K562 (cell line): ENCODE measurements at regions not wholly inside any gene's neighbourhood (a gene's known extent, or its start where the extent isn't known, plus 50 kb on each side); places are given as distances from the start of the nearest gene placed in this dataset.
A peak's percentile ranks its signal among the peaks of the same experiment; 100 is the strongest.

Source experiments
- ATAC-seq: fragments of 200-7000 bp; cut with Tn5 transposase; 3 replicates; pipeline ENCODE4 v1.9.1; 2020; ENCODE audit warnings: moderate library complexity
- BruUV-seq: library from RNA; stranded (reverse); fragments of 400-500 nt; replicated peaks from 2 replicates; lab custom pipeline; 2021; lab: Mats Ljungman, UMichigan
- CTCF ChIA-PET: fragments of 300-600 bp; formaldehyde crosslinking; extraction: SDS; loops from one replicate; lab custom pipeline; 2021; ENCODE audit warnings: low intra/inter-chr PET ratio; lab: Yijun Ruan, JAX
- POLR2A ChIA-PET: fragments of 300-600, 350-650 bp; sonication (Branson Sonifier 250); formaldehyde crosslinking; extraction: SDS; loops from one replicate; lab custom pipeline; 2021; ENCODE audit warnings: antibody characterized with exemption, inconsistent platforms; lab: Yijun Ruan, JAX
- DNase-seq, 4 experiments: peaks; one replicate each; pipeline versions ENCODE4 v3.0.0 to v3.0.0-alpha.2; 2011 to 2018; ENCODE audit warnings: low spot score in 3 of 4, mixed read lengths in 3 of 4; ENCODE audit errors: extremely low read depth in 1 of 4
- FAIRE-seq: peaks from 2 replicates; lab custom pipeline; 2011; peaks lifted over from hg19 to GRCh38; lab: Jason Lieb, UNC
- H2AFZ ChIP-seq: 2 replicates; pipeline ENCODE4 v1.6.0; 2011; ENCODE audit warnings: low read depth, low read length, control low read depth, inconsistent platforms
- H3K27ac ChIP-seq: fragments of 200-600 bp; 3 replicates; pipeline ENCODE4 v1.8.0; 2011; ENCODE audit warnings: low read depth, mild to moderate bottlenecking, control low read depth, inconsistent platforms, low read length, moderate library complexity, mixed read lengths; ENCODE audit errors: extremely low read depth
- H3K27me3 ChIP-seq, 2 experiments: fragments of 300-600 bp in 1 of 2; 2 replicates in 1 of 2; 3 replicates in 1 of 2; pipeline versions ENCODE4 v1.6.0 to v1.8.0; 2011; ENCODE audit warnings: inconsistent platforms in 2 of 2, low read length in 2 of 2, mild to moderate bottlenecking in 1 of 2, mixed read lengths in 1 of 2, moderate library complexity in 1 of 2; ENCODE audit not compliant: control insufficient read depth in 2 of 2, insufficient read depth in 2 of 2
- H3K36me3 ChIP-seq: fragments of 300-600 bp; 3 replicates; pipeline ENCODE4 v1.8.0; 2011; ENCODE audit warnings: mild to moderate bottlenecking, low read length, inconsistent platforms; ENCODE audit not compliant: control insufficient read depth, insufficient read depth
- H3K4me1 ChIP-seq, 2 experiments: fragments of 200-600 bp in 1 of 2; replicated peaks in 1 of 2; 2 replicates in 1 of 2; 3 replicates in 1 of 2; pipeline versions ENCODE4 v1.5.1 to v1.8.0; 2011; ENCODE audit warnings: inconsistent platforms in 2 of 2, low read length in 2 of 2, mild to moderate bottlenecking in 1 of 2, mixed read lengths in 1 of 2, moderate library complexity in 1 of 2; ENCODE audit not compliant: control insufficient read depth in 2 of 2, insufficient read depth in 2 of 2
- H3K4me2 ChIP-seq: 2 replicates; pipeline ENCODE4 v1.6.1; 2011; ENCODE audit warnings: low read length, control low read depth, inconsistent platforms, mixed read lengths; ENCODE audit not compliant: insufficient read depth
- H3K4me3 ChIP-seq: fragments of 200-600 bp; sonication (generic), shearing (Covaris generic); 2 replicates; pipeline ENCODE4 v1.5.1; 2016; ENCODE audit warnings: control low read depth, inconsistent platforms
- H3K79me2 ChIP-seq: fragments of 200-600 bp; 3 replicates; pipeline ENCODE4 v1.8.0; 2011; ENCODE audit warnings: low read length, inconsistent platforms; ENCODE audit not compliant: control insufficient read depth, insufficient read depth
- H3K9ac ChIP-seq, 2 experiments: 2 replicates each; pipeline versions ENCODE4 v1.6.0 to v1.6.1; 2011; ENCODE audit warnings: low read depth in 2 of 2, low read length in 2 of 2, control low read depth in 1 of 2, inconsistent platforms in 1 of 2, mild to moderate bottlenecking in 1 of 2, mixed read lengths in 1 of 2; ENCODE audit not compliant: insufficient read depth in 1 of 2
- H3K9me1 ChIP-seq: one replicate; pipeline ENCODE4 v1.6.0; 2011; ENCODE audit warnings: inconsistent platforms, mild to moderate bottlenecking, low read length, moderate library complexity; ENCODE audit not compliant: control insufficient read depth, insufficient read depth
- H3K9me3 ChIP-seq: replicated peaks from 2 replicates; pipeline ENCODE4 v1.5.1; 2011; ENCODE audit warnings: low read depth, low read length, inconsistent platforms; ENCODE audit not compliant: control insufficient read depth, insufficient read depth
- H4K20me1 ChIP-seq: replicated peaks from 2 replicates; pipeline ENCODE4 v1.6.1; 2011; ENCODE audit warnings: low read length, inconsistent platforms, mixed read lengths; ENCODE audit not compliant: control insufficient read depth, insufficient read depth
- BRF1 ChIP-seq: IDR thresholded peaks from 3 replicates; pipeline ENCODE4 v1.6.1; 2011; ENCODE audit warnings: borderline replicate concordance, mild to moderate bottlenecking; ENCODE audit not compliant: insufficient read length; ENCODE audit errors: extremely low read depth
- CBX3 ChIP-seq, 2 experiments: IDR thresholded peaks; 1 replicate in 1 of 2; 2 replicates in 1 of 2; pipeline ENCODE4 v1.6.1; 2012; ENCODE audit warnings: inconsistent platforms in 2 of 2, low read length in 2 of 2, borderline replicate concordance in 1 of 2, control low read depth in 1 of 2
- KAT8 ChIP-seq: fragments of 450-650 bp; IDR thresholded peaks from 2 replicates; pipeline ENCODE4 v1.6.1; 2016; ENCODE audit warnings: low read depth, mild to moderate bottlenecking
- MAFG ChIP-seq: fragments of 450-650 bp; conservative IDR thresholded peaks from 2 replicates; pipeline ENCODE4 v1.6.1; 2016; ENCODE audit warnings: missing genetic modification characterization, missing compliant biosample characterization
- RAD21 ChIP-seq, 2 experiments: fragments of 250-450 bp in 1 of 2; fragments of 450-650 bp in 1 of 2; sonication (Bioruptor Pico) in 1 of 2; formaldehyde crosslinking in 1 of 2; IDR thresholded peaks in 1 of 2; conservative IDR thresholded peaks in 1 of 2; 2 replicates each; pipeline versions ENCODE4 v1.4.0 to v1.8.0; 2020 to 2022; ENCODE audit warnings: mild to moderate bottlenecking in 2 of 2, moderate library complexity in 1 of 2
- WGBS: fragments of 100-300 bp; shearing (Covaris generic); methylation state at CpG from one replicate; pipeline ENCODE4 v1.1.6; 2016; ENCODE audit warnings: low coverage, mixed read lengths; ENCODE audit not compliant: insufficient coverage; ENCODE audit errors: missing lambda C conversion rate; 5-methylcytosine and 5-hydroxymethylcytosine counted together
- in situ Hi-C: fragments of 300-500 bp; cut with MboI; formaldehyde crosslinking; loops from 4 replicates; pipeline ENCODE4 v1.15.0; 2018; ENCODE audit warnings: inconsistent platforms, mixed read lengths
- intact Hi-C: fragments of 100-400 bp; cut with micrococcal nuclease; formaldehyde crosslinking; loops from 2 replicates; pipeline ENCODE4 v1.14.2; 2022
- TF ChIP-seq, protein P1 (sequence below), 3 experiments: IDR thresholded peaks in 2 of 3; conservative IDR thresholded peaks in 1 of 3; 2 replicates each; pipeline ENCODE4 v1.5.1; 2011 to 2012; ENCODE audit warnings: low read length in 3 of 3, mild to moderate bottlenecking in 3 of 3, control low read depth in 2 of 3, improper control_type of control experiment in 1 of 3, inconsistent platforms in 1 of 3, low read depth in 1 of 3, mixed read lengths in 1 of 3, moderate library complexity in 1 of 3; ENCODE audit not compliant: insufficient read depth in 2 of 3

GRCh38 chr19:27774827-27775226, 1438.1 kb downstream of the UQCRFS1 start:
- Histone ChIP-seq H3K27me3 (no peaks in the 10 kb centered on the region), H3K36me3 (peaks cover 19% of the 10 kb centered on the region; the same call in 1 of the 3 replicates), H4K20me1 (no peaks in the 10 kb centered on the region), H3K9me3 (peaks cover 3% of the 10 kb centered on the region; the same call in 1 of the 2 replicates), H3K4me1 (no peaks in the 10 kb centered on the region), H3K4me3 (no peak overlapping the region), H3K9ac (no peak overlapping the region), H3K9me1 (no peaks in the 10 kb centered on the region), H3K79me2 (no peaks in the 10 kb centered on the region), H2AFZ (no peak overlapping the region), H3K27ac (no peak overlapping the region), H3K4me2 (no peak overlapping the region)
- 76% methylated on average over 6 of the region's 7 CpGs for WGBS
- DNase-seq (peak; percentile 35 to 74 (median 56)), FAIRE-seq (no peak), ATAC-seq (peak; percentile 59)
- TF ChIP-seq BRF1 (no peak), RAD21 (CRISPR knock-in tag; conservative IDR thresholded peaks at IDR 0.05 in 1 of 2, IDR thresholded peaks at IDR 0.05 in 1 of 2) (0 out of 4 replicates have a peak, but pooled peaks of 1 of the 2 experiments have one; percentile 4), KAT8 (no peak), CBX3 (IDR thresholded peaks at IDR 0.05; ENCODE audit: borderline replicate concordance in 1 of 2, low read length in 2 of 2) (0 out of 3 replicates have a peak, but pooled peaks of 1 of the 2 experiments have one; percentile 14), MAFG (tag) (0 out of 2 replicates have a peak, but pooled peaks have one; percentile 5)
- TF ChIP-seq, protein P1, sequence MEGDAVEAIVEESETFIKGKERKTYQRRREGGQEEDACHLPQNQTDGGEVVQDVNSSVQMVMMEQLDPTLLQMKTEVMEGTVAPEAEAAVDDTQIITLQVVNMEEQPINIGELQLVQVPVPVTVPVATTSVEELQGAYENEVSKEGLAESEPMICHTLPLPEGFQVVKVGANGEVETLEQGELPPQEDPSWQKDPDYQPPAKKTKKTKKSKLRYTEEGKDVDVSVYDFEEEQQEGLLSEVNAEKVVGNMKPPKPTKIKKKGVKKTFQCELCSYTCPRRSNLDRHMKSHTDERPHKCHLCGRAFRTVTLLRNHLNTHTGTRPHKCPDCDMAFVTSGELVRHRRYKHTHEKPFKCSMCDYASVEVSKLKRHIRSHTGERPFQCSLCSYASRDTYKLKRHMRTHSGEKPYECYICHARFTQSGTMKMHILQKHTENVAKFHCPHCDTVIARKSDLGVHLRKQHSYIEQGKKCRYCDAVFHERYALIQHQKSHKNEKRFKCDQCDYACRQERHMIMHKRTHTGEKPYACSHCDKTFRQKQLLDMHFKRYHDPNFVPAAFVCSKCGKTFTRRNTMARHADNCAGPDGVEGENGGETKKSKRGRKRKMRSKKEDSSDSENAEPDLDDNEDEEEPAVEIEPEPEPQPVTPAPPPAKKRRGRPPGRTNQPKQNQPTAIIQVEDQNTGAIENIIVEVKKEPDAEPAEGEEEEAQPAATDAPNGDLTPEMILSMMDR (IDR thresholded peaks at IDR 0.05 in 2 of 3, conservative IDR thresholded peaks at IDR 0.05 in 1 of 3; ENCODE audit: insufficient read depth in 2 of 3, low read depth in 1 of 3, low read length in 3 of 3), result peak; percentile 37 to 61 (median 48); a peak in 5 of 6 replicates
- intact Hi-C loops, result no loop called here
- POLR2A ChIA-PET, result interaction anchor here (0.6 kb wide), 1 partner anchor 23 kb away, joined by 3 read pairs; no protein-coding TSS in a partner anchor
- CTCF ChIA-PET, result no interaction called here
- in situ Hi-C loops, result no loop called here
- BruUV-seq, result no TSS peak
